ENCODE measurements at regions not wholly inside any gene's neighbourhood (a gene's known extent, or its start where the extent isn't known, plus 50 kb on each side); places are given as distances from the start of the nearest gene placed in this dataset.

GRCh38 chr14:34043627-34044372, 92.9 kb upstream of the EGLN3 start (continued):
- TF ChIP-seq IRF1 (CRISPR knock-in tag; IDR thresholded peaks at IDR 0.05; ENCODE audit: borderline replicate concordance) = no peak
- TF ChIP-seq REST (IDR thresholded peaks at IDR 0.05; ENCODE audit: borderline replicate concordance) = no peak; the same call in 1 of the 2 replicates
- no peak for TF ChIP-seq REST (CRISPR knock-in tag; IDR thresholded peaks at IDR 0.05; ENCODE audit: low read depth)
- no peak for TF ChIP-seq BDP1 (IDR thresholded peaks at IDR 0.05; ENCODE audit: insufficient read depth, insufficient read length)
- peak; percentile 79; the same call in 1 of the 2 replicates for TF ChIP-seq RAD51 (IDR thresholded peaks at IDR 0.05; ENCODE audit: borderline replicate concordance, low read depth)
- TF ChIP-seq, protein P1, sequence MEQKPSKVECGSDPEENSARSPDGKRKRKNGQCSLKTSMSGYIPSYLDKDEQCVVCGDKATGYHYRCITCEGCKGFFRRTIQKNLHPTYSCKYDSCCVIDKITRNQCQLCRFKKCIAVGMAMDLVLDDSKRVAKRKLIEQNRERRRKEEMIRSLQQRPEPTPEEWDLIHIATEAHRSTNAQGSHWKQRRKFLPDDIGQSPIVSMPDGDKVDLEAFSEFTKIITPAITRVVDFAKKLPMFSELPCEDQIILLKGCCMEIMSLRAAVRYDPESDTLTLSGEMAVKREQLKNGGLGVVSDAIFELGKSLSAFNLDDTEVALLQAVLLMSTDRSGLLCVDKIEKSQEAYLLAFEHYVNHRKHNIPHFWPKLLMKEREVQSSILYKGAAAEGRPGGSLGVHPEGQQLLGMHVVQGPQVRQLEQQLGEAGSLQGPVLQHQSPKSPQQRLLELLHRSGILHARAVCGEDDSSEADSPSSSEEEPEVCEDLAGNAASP (IDR thresholded peaks at IDR 0.05) = no peak
- TF ChIP-seq MYNN (IDR thresholded peaks at IDR 0.05) = 0 out of 2 replicates have a peak, but pooled peaks have one; percentile 42
- TF ChIP-seq MYNN (CRISPR knock-in tag; IDR thresholded peaks at IDR 0.05) = no peak
- TF ChIP-seq, protein P2, sequence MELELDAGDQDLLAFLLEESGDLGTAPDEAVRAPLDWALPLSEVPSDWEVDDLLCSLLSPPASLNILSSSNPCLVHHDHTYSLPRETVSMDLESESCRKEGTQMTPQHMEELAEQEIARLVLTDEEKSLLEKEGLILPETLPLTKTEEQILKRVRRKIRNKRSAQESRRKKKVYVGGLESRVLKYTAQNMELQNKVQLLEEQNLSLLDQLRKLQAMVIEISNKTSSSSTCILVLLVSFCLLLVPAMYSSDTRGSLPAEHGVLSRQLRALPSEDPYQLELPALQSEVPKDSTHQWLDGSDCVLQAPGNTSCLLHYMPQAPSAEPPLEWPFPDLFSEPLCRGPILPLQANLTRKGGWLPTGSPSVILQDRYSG (tag; conservative IDR thresholded peaks at IDR 0.05; ENCODE audit: low read depth) = peak; percentile 69
- 0 out of 2 replicates have a peak, but pooled peaks have one; percentile 19 for TF ChIP-seq GMEB1 (CRISPR knock-in tag; IDR thresholded peaks at IDR 0.05)
- no peak for TF ChIP-seq FOXA1 (IDR thresholded peaks at IDR 0.05; ENCODE audit: borderline replicate concordance)
- no peak for TF ChIP-seq NR2C2 (CRISPR knock-in tag; IDR thresholded peaks at IDR 0.05)
- peak; percentile 69 for TF ChIP-seq NR2C2 (tag; IDR thresholded peaks at IDR 0.05)
- peak; percentile 46; the same call in 1 of the 2 replicates for TF ChIP-seq NCOA1 (IDR thresholded peaks at IDR 0.05; ENCODE audit: low read depth)

Measured in K562 (cell line).